Prostate gland (tissue), 2 donors: ENCODE measurements at regions not wholly inside any gene's neighbourhood (a gene's known extent, or its start where the extent isn't known, plus 50 kb on each side); places are given as distances from the start of the nearest gene placed in this dataset.

Experiments
- CTCF ChIP-seq, 4 experiments: fragments of 200-600 bp in 2 of 4; fragments of 450-650 bp in 2 of 4; sonication (generic) in 2 of 4; IDR thresholded peaks; 1 replicate in 3 of 4; 2 replicates in 1 of 4; pipeline ENCODE4 v1.5.1; 2016 to 2019; ENCODE audit warnings: antibody characterized with exemption in 4 of 4, mild to moderate bottlenecking in 2 of 4, moderate library complexity in 2 of 4
- POLR2A ChIP-seq: fragments of 450-650 bp; IDR thresholded peaks from one replicate; pipeline ENCODE4 v1.6.1; 2016; ENCODE audit warnings: antibody characterized with exemption, mild to moderate bottlenecking

- no peak for TF ChIP-seq POLR2A
- TF ChIP-seq CTCF (IDR thresholded peaks at IDR 0.05): no peak
Observed at GRCh38 chr11:29916040-29916439, 100.8 kb downstream of the KCNA4 start.
